PC-3 (cell line): ENCODE measurements at regions not wholly inside any gene's neighbourhood (a gene's known extent, or its start where the extent isn't known, plus 50 kb on each side); places are given as distances from the start of the nearest gene placed in this dataset.

Experiments
- ATAC-seq: fragments of 200-7000 bp; cut with Tn5 transposase; 2 replicates; pipeline ENCODE4 v1.9.1; 2020; ENCODE audit warnings: mild to moderate bottlenecking, moderate library complexity
- BruUV-seq: library from RNA; stranded (reverse); fragments of 400-500 nt; replicated peaks from 2 replicates; lab custom pipeline; 2021; lab: Mats Ljungman, UMichigan
- CTCF ChIA-PET: fragments of 300-600 bp; sonication (Branson Sonifier 250); formaldehyde crosslinking; loops from one replicate; lab custom pipeline; 2022; ENCODE audit warnings: antibody characterized with exemption; lab: Charles Lee
- POLR2A ChIA-PET: fragments of 300-600 bp; sonication (Branson Sonifier 250); formaldehyde crosslinking; loops from one replicate; lab custom pipeline; 2022; ENCODE audit warnings: antibody characterized with exemption; ENCODE audit not compliant: unreplicated experiment; lab: Charles Lee
- DNase-seq: peaks from one replicate; pipeline ENCODE4 v3.0.0-alpha.2; 2015
- H2AFZ ChIP-seq: fragments of 300-600 bp; sonication (generic); 2 replicates; pipeline ENCODE4 v1.6.0; 2016; ENCODE audit warnings: antibody characterized with exemption, low read length
- H3F3A ChIP-seq: fragments of 300-600 bp; sonication (generic); one replicate; pipeline ENCODE4 v1.6.0; 2017; ENCODE audit warnings: antibody characterized with exemption, low read length, control low read depth, mild to moderate bottlenecking; ENCODE audit not compliant: unreplicated experiment
- H3K27ac ChIP-seq: fragments of 300-600 bp; sonication (generic); 2 replicates; pipeline ENCODE4 v1.5.1; 2016; ENCODE audit warnings: mild to moderate bottlenecking, low read length
- H3K27me3 ChIP-seq: fragments of 300-600 bp; sonication (generic); 2 replicates; pipeline ENCODE4 v1.6.1; 2016; ENCODE audit warnings: low read length, mixed read lengths
- H3K36me3 ChIP-seq: fragments of 300-600 bp; sonication (generic); 2 replicates; pipeline ENCODE4 v1.6.1; 2016; ENCODE audit warnings: low read depth, mixed run types, low read length, mixed read lengths
- H3K4me1 ChIP-seq: fragments of 300-600 bp; sonication (generic); 2 replicates; pipeline ENCODE4 v1.5.1; 2016; ENCODE audit warnings: low read length; ENCODE audit not compliant: insufficient read depth
- H3K4me2 ChIP-seq: fragments of 300-600 bp; sonication (generic); 2 replicates; pipeline ENCODE4 v1.6.0; 2016; ENCODE audit warnings: low read length
- H3K4me3 ChIP-seq: fragments of 300-600 bp; sonication (generic); 2 replicates; pipeline ENCODE4 v1.5.1; 2016; ENCODE audit warnings: mild to moderate bottlenecking, low read length, mixed read lengths
- H3K79me2 ChIP-seq: fragments of 300-600 bp; sonication (generic); 2 replicates; pipeline ENCODE4 v1.6.1; 2017; ENCODE audit warnings: low read length, mixed read lengths
- H3K9ac ChIP-seq: fragments of 300-600 bp; sonication (generic); 2 replicates; pipeline ENCODE4 v1.6.0; 2016; ENCODE audit warnings: mild to moderate bottlenecking, low read length
- H3K9me2 ChIP-seq: fragments of 300-600 bp; sonication (generic); replicated peaks from 2 replicates; pipeline ENCODE4 v1.6.1; 2016; ENCODE audit warnings: mixed run types, low read length, mixed read lengths
- H3K9me3 ChIP-seq: fragments of 300-600 bp; sonication (generic); 2 replicates; pipeline ENCODE4 v1.6.1; 2016; ENCODE audit warnings: low read length, mixed read lengths
- H4K20me1 ChIP-seq: fragments of 300-600 bp; sonication (generic); 2 replicates; pipeline ENCODE4 v1.6.1; 2016; ENCODE audit warnings: low read length, mixed read lengths
- CTCF ChIP-seq: fragments of 300-600 bp; sonication (generic); conservative IDR thresholded peaks from 2 replicates; pipeline ENCODE4 v1.5.1; 2017; ENCODE audit warnings: antibody characterized with exemption, low read depth, mild to moderate bottlenecking, low read length
- EZH2 ChIP-seq: fragments of 300-600 bp; sonication (generic); IDR thresholded peaks from one replicate; pipeline ENCODE4 v1.6.1; 2017; ENCODE audit warnings: antibody characterized with exemption, mild to moderate bottlenecking, low read length; ENCODE audit not compliant: unreplicated experiment
- EZH2phosphoT487 ChIP-seq: fragments of 300-600 bp; sonication (generic); IDR thresholded peaks from 2 replicates; pipeline ENCODE4 v1.6.1; 2018; ENCODE audit warnings: mild to moderate bottlenecking, antibody characterized with exemption, low read length, borderline replicate concordance
- intact Hi-C: fragments of 100-400 bp; cut with micrococcal nuclease; formaldehyde crosslinking; loops from 2 replicates; pipeline ENCODE4 v1.9.0; 2023

- no peak overlapping the region for H3K27ac ChIP-seq
- H3K4me2 ChIP-seq = no peak overlapping the region
- intact Hi-C loops = no loop called here
- no peaks in the 10 kb centered on the region for H3K79me2 ChIP-seq
- no peak overlapping the region for H2AFZ ChIP-seq
- no peaks in the 10 kb centered on the region for H3F3A ChIP-seq
- DNase-seq = no peak
- no peaks in the 10 kb centered on the region for H3K36me3 ChIP-seq
- ChIA-PET POLR2A (no interaction called here), CTCF (interaction anchor here (0.7 kb wide), 1 partner anchor 13 kb away, joined by 3 read pairs; no protein-coding TSS in a partner anchor)
- BruUV-seq = no TSS peak
- no peak overlapping the region for H3K9ac ChIP-seq
- no peaks in the 10 kb centered on the region for H3K9me2 ChIP-seq
- ATAC-seq = no peak
- no peaks in the 10 kb centered on the region for H4K20me1 ChIP-seq
- TF ChIP-seq CTCF (no peak), EZH2phosphoT487 (no peak), EZH2 (no peak)
- no peaks in the 10 kb centered on the region for H3K4me1 ChIP-seq
- peaks cover 24% of the 10 kb centered on the region for H3K27me3 ChIP-seq
- no peak overlapping the region for H3K4me3 ChIP-seq
- no peaks in the 10 kb centered on the region for H3K9me3 ChIP-seq
These were observed 660.1 kb downstream of the ADCYAP1 start for GRCh38 chr18:1564793-1565192.

GRCh38 chr18:1571206-1571605 lies 666.5 kb downstream of the ADCYAP1 start:
- TF ChIP-seq EZH2phosphoT487 = no peak
- no peak for TF ChIP-seq CTCF
- no peak for TF ChIP-seq EZH2
- Histone ChIP-seq H3K27ac (no peak overlapping the region), H3K4me2 (no peak overlapping the region), H3K27me3 (peaks cover 29% of the 10 kb centered on the region), H4K20me1 (no peaks in the 10 kb centered on the region), H3K9me3 (no peaks in the 10 kb centered on the region), H3K4me1 (no peaks in the 10 kb centered on the region), H3K9me2 (no peaks in the 10 kb centered on the region), H3K9ac (no peak overlapping the region), H2AFZ (no peak overlapping the region), H3F3A (no peaks in the 10 kb centered on the region), H3K4me3 (no peak overlapping the region), H3K36me3 (no peaks in the 10 kb centered on the region), H3K79me2 (no peaks in the 10 kb centered on the region)
- ChIA-PET CTCF (no interaction called here), POLR2A (no interaction called here)
- DNase-seq (no peak), ATAC-seq (no peak)
- intact Hi-C loops = no loop called here
- BruUV-seq = no TSS peak

- Histone ChIP-seq H3K36me3 (no peaks in the 10 kb centered on the region), H3K27ac (no peak overlapping the region), H3K9me3 (no peaks in the 10 kb centered on the region), H3K27me3 (peaks cover 29% of the 10 kb centered on the region), H3K9me2 (no peaks in the 10 kb centered on the region), H3K4me3 (no peak overlapping the region), H4K20me1 (no peaks in the 10 kb centered on the region), H3K4me1 (no peaks in the 10 kb centered on the region), H3K9ac (no peak overlapping the region), H3F3A (no peaks in the 10 kb centered on the region), H2AFZ (no peak overlapping the region), H3K4me2 (no peak overlapping the region), H3K79me2 (no peaks in the 10 kb centered on the region)
- no peak for DNase-seq
- intact Hi-C loops = no loop called here
- no peak for TF ChIP-seq EZH2phosphoT487
- TF ChIP-seq CTCF = no peak
- CTCF ChIA-PET = no interaction called here
- POLR2A ChIA-PET = no interaction called here
- BruUV-seq = no TSS peak
- no peak for ATAC-seq
These were observed 669.1 kb downstream of the ADCYAP1 start for GRCh38 chr18:1573732-1574131.
